ENCODE measurements at regions not wholly inside any gene's neighbourhood (a gene's known extent, or its start where the extent isn't known, plus 50 kb on each side); places are given as distances from the start of the nearest gene placed in this dataset.

DNA sequence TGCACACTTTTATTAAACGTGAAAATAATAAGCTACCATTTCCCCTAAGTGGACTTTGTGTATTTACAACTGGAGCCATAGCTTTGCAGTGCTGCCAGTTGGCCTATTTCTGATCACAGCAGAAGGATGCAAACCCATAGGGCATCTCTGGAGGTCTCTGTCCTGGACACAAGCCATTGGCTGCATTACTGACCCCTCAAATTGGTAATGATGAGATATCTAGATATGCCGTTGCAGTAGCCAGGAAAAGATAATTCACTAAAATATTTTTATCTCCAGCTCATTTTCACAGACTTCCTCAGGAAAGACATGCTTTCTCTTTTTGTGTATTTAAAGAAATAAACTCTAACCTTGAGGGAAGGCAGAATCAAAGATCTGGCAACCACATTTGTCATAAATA, 182.5 kb downstream of the TDRD15 start:
- TF ChIP-seq, protein P1, sequence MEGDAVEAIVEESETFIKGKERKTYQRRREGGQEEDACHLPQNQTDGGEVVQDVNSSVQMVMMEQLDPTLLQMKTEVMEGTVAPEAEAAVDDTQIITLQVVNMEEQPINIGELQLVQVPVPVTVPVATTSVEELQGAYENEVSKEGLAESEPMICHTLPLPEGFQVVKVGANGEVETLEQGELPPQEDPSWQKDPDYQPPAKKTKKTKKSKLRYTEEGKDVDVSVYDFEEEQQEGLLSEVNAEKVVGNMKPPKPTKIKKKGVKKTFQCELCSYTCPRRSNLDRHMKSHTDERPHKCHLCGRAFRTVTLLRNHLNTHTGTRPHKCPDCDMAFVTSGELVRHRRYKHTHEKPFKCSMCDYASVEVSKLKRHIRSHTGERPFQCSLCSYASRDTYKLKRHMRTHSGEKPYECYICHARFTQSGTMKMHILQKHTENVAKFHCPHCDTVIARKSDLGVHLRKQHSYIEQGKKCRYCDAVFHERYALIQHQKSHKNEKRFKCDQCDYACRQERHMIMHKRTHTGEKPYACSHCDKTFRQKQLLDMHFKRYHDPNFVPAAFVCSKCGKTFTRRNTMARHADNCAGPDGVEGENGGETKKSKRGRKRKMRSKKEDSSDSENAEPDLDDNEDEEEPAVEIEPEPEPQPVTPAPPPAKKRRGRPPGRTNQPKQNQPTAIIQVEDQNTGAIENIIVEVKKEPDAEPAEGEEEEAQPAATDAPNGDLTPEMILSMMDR (IDR thresholded peaks at IDR 0.05): no peak
- no peak for TF ChIP-seq JUNB (IDR thresholded peaks at IDR 0.05)
- TF ChIP-seq POLR2A (IDR thresholded peaks at IDR 0.05; ENCODE audit: low read length): no peak
- TF ChIP-seq CHD4 (IDR thresholded peaks at IDR 0.05; ENCODE audit: borderline replicate concordance): no peak
- no peak for TF ChIP-seq CBX8 (IDR thresholded peaks at IDR 0.05)
- TF ChIP-seq ZFP36 (IDR thresholded peaks at IDR 0.05; ENCODE audit: borderline replicate concordance, partially characterized antibody): no peak
- no peak for TF ChIP-seq NR3C1 (IDR thresholded peaks at IDR 0.05)
- no peak for TF ChIP-seq RNF2 (IDR thresholded peaks at IDR 0.05; ENCODE audit: borderline replicate concordance, low read depth)
- no peak for TF ChIP-seq RCOR1 (IDR thresholded peaks at IDR 0.05; ENCODE audit: low read depth, low read length)
- TF ChIP-seq RAD21 (conservative IDR thresholded peaks at IDR 0.05 in 1 of 2, IDR thresholded peaks at IDR 0.05 in 1 of 2): no peak
- TF ChIP-seq CEBPB (IDR thresholded peaks at IDR 0.05): no peak
- no peak for TF ChIP-seq RFX5 (IDR thresholded peaks at IDR 0.05)
- TF ChIP-seq, protein P2, sequence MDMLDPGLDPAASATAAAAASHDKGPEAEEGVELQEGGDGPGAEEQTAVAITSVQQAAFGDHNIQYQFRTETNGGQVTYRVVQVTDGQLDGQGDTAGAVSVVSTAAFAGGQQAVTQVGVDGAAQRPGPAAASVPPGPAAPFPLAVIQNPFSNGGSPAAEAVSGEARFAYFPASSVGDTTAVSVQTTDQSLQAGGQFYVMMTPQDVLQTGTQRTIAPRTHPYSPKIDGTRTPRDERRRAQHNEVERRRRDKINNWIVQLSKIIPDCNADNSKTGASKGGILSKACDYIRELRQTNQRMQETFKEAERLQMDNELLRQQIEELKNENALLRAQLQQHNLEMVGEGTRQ (IDR thresholded peaks at IDR 0.05): no peak
- TF ChIP-seq, protein P3, sequence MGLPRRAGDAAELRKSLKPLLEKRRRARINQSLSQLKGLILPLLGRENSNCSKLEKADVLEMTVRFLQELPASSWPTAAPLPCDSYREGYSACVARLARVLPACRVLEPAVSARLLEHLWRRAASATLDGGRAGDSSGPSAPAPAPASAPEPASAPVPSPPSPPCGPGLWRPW (IDR thresholded peaks at IDR 0.05): no peak
